COLO829 (cell line): ENCODE measurements at regions not wholly inside any gene's neighbourhood (a gene's known extent, or its start where the extent isn't known, plus 50 kb on each side); places are given as distances from the start of the nearest gene placed in this dataset.

Experiments
- DNase-seq: peaks from one replicate; pipeline ENCODE4 v3.0.0; 2012; ENCODE audit warnings: low spot score

- DNase-seq = no peak
Observed at GRCh38 chr2:226383461-226383860, 416.2 kb downstream of the IRS1 start.

GRCh38 chr2:226380679-226381078 lies 418.9 kb downstream of the IRS1 start:
- no peak for DNase-seq

- no peak for DNase-seq
Observed at GRCh38 chr2:226378753-226379705, 420.6 kb downstream of the IRS1 start.

- DNase-seq = no peak
Observed at GRCh38 chr2:226376516-226377180, 423.0 kb downstream of the IRS1 start.

- DNase-seq = no peak
Observed at GRCh38 chr2:226366920-226367319, 432.7 kb downstream of the IRS1 start.

- no peak for DNase-seq
Observed at GRCh38 chr2:226364217-226364616, 435.4 kb downstream of the IRS1 start.

GRCh38 chr2:226362980-226363379 lies 436.6 kb downstream of the IRS1 start:
- no peak for DNase-seq

- no peak for DNase-seq
Observed at GRCh38 chr2:226360658-226361057, 439.0 kb downstream of the IRS1 start.

GRCh38 chr2:226358688-226359087 lies 440.9 kb downstream of the IRS1 start:
- no peak for DNase-seq

GRCh38 chr2:226357816-226358215 lies 441.8 kb downstream of the IRS1 start:
- no peak for DNase-seq

GRCh38 chr2:226355600-226355999 lies 444.0 kb downstream of the IRS1 start:
- DNase-seq = no peak

GRCh38 chr2:226354434-226354833 lies 445.2 kb downstream of the IRS1 start:
- no peak for DNase-seq

- DNase-seq = no peak
Observed at GRCh38 chr2:226352941-226353560, 446.6 kb downstream of the IRS1 start.

- no peak for DNase-seq
Observed at GRCh38 chr2:226351711-226352110, 447.9 kb downstream of the IRS1 start.

GRCh38 chr2:226339616-226340015 lies 460.0 kb downstream of the IRS1 start:
- DNase-seq = no peak

GRCh38 chr2:226338825-226339224 lies 460.8 kb downstream of the IRS1 start:
- DNase-seq = no peak

GRCh38 chr2:226337941-226338600 lies 461.5 kb downstream of the IRS1 start:
- no peak for DNase-seq

GRCh38 chr2:226336283-226336682 lies 463.3 kb downstream of the IRS1 start:
- DNase-seq = no peak

- DNase-seq = peak; percentile 61
Observed at GRCh38 chr2:226334981-226335720, 464.5 kb downstream of the IRS1 start.

- no peak for DNase-seq
Observed at GRCh38 chr2:226333388-226333787, 466.2 kb downstream of the IRS1 start.

GRCh38 chr2:226330206-226330605 lies 469.4 kb downstream of the IRS1 start:
- no peak for DNase-seq

- no peak for DNase-seq
Observed at GRCh38 chr2:226329180-226329579, 470.4 kb downstream of the IRS1 start.
